ACC112 (cell line): ENCODE measurements at regions not wholly inside any gene's neighbourhood (a gene's known extent, or its start where the extent isn't known, plus 50 kb on each side); places are given as distances from the start of the nearest gene placed in this dataset.

Experiments used
- H2AFZ ChIP-seq: fragments of 200-600 bp; sonication (generic); one replicate; pipeline ENCODE4 v1.6.0; 2017; ENCODE audit warnings: antibody characterized with exemption, low read length; ENCODE audit not compliant: unreplicated experiment
- H3K27ac ChIP-seq: fragments of 200-600 bp; sonication (generic); 2 replicates; pipeline ENCODE4 v1.5.1; 2014; ENCODE audit warnings: low read depth, mild to moderate bottlenecking, antibody characterized with exemption, low read length, moderate library complexity
- H3K27me3 ChIP-seq: fragments of 200-600 bp; sonication (generic); 2 replicates; pipeline ENCODE4 v1.6.1; 2014; ENCODE audit warnings: mild to moderate bottlenecking, antibody characterized with exemption, low read length, moderate library complexity, mixed read lengths; ENCODE audit not compliant: insufficient read depth
- H3K36me3 ChIP-seq: fragments of 200-600 bp; sonication (generic); 2 replicates; pipeline ENCODE4 v1.6.1; 2016; ENCODE audit warnings: mild to moderate bottlenecking, antibody characterized with exemption, low read length, moderate library complexity, mixed read lengths; ENCODE audit not compliant: insufficient read depth
- H3K4me1 ChIP-seq: fragments of 200-600 bp; sonication (generic); one replicate; pipeline ENCODE4 v1.6.1; 2016; ENCODE audit warnings: low read length, mixed read lengths; ENCODE audit not compliant: insufficient read depth, unreplicated experiment, control insufficient read depth
- H3K4me3 ChIP-seq: fragments of 200-600 bp; sonication (generic); 2 replicates; pipeline ENCODE4 v1.5.1; 2014; ENCODE audit warnings: mild to moderate bottlenecking, low read depth, low read length
- H3K79me2 ChIP-seq: fragments of 200-600 bp; sonication (generic); one replicate; pipeline ENCODE4 v1.6.0; 2016; ENCODE audit warnings: low read length; ENCODE audit not compliant: control insufficient read depth, unreplicated experiment, insufficient read depth

- Histone ChIP-seq H3K4me3 (no peak overlapping the region), H3K4me1 (peaks cover 7% of the 10 kb centered on the region), H2AFZ (no peak overlapping the region), H3K79me2 (no peaks in the 10 kb centered on the region), H3K36me3 (no peaks in the 10 kb centered on the region), H3K27ac (no peak overlapping the region), H3K27me3 (no peaks in the 10 kb centered on the region)
Observed at GRCh38 chr6:25024821-25025220, 89.1 kb upstream of the RIPOR2 start.

GRCh38 chr6:25025248-25025918, 89.6 kb upstream of the RIPOR2 start:
- no peaks in the 10 kb centered on the region for H3K27me3 ChIP-seq
- no peaks in the 10 kb centered on the region for H3K79me2 ChIP-seq
- H3K27ac ChIP-seq = no peak overlapping the region
- H3K36me3 ChIP-seq = no peaks in the 10 kb centered on the region
- H2AFZ ChIP-seq = peak overlapping the region; percentile 44
- peaks cover 7% of the 10 kb centered on the region for H3K4me1 ChIP-seq
- H3K4me3 ChIP-seq = no peak overlapping the region

- no peak overlapping the region for H3K27ac ChIP-seq
- H3K4me1 ChIP-seq = peaks cover 7% of the 10 kb centered on the region
- peak overlapping the region; percentile 44 for H2AFZ ChIP-seq
Observed at GRCh38 chr6:25025919-25026301, 90.2 kb upstream of the RIPOR2 start.

GRCh38 chr6:25026723-25027122, 91.0 kb upstream of the RIPOR2 start:
- Histone ChIP-seq H3K4me3 (no peak overlapping the region), H3K79me2 (no peaks in the 10 kb centered on the region), H3K27ac (no peak overlapping the region), H2AFZ (no peak overlapping the region), H3K4me1 (peaks cover 7% of the 10 kb centered on the region), H3K36me3 (no peaks in the 10 kb centered on the region), H3K27me3 (no peaks in the 10 kb centered on the region)

More at GRCh38 chr6:25025919-25026301, 90.2 kb upstream of the RIPOR2 start:
- Histone ChIP-seq H3K4me3 (no peak overlapping the region), H3K79me2 (no peaks in the 10 kb centered on the region), H3K36me3 (no peaks in the 10 kb centered on the region), H3K27me3 (no peaks in the 10 kb centered on the region)

- no peak overlapping the region for H3K4me3 ChIP-seq
- no peaks in the 10 kb centered on the region for H3K36me3 ChIP-seq
- no peak overlapping the region for H2AFZ ChIP-seq
- no peaks in the 10 kb centered on the region for H3K79me2 ChIP-seq
- H3K27me3 ChIP-seq = no peaks in the 10 kb centered on the region
- peaks cover 7% of the 10 kb centered on the region for H3K4me1 ChIP-seq
- no peak overlapping the region for H3K27ac ChIP-seq
Observed at GRCh38 chr6:25027221-25027916, 91.6 kb upstream of the RIPOR2 start.

GRCh38 chr6:25028328-25028727, 92.6 kb upstream of the RIPOR2 start:
- no peak overlapping the region for H2AFZ ChIP-seq

GRCh38 chr6:25032934-25033333, 97.2 kb upstream of the RIPOR2 start:
- H3K4me1 ChIP-seq = peaks cover 8% of the 10 kb centered on the region
- no peaks in the 10 kb centered on the region for H3K79me2 ChIP-seq
- no peak overlapping the region for H3K4me3 ChIP-seq
- H3K27me3 ChIP-seq = no peaks in the 10 kb centered on the region
- no peak overlapping the region for H3K27ac ChIP-seq
- no peak overlapping the region for H2AFZ ChIP-seq
- no peaks in the 10 kb centered on the region for H3K36me3 ChIP-seq

More at GRCh38 chr6:25028328-25028727, 92.6 kb upstream of the RIPOR2 start:
- H3K79me2 ChIP-seq = no peaks in the 10 kb centered on the region
- H3K27ac ChIP-seq = no peak overlapping the region
- peaks cover 7% of the 10 kb centered on the region for H3K4me1 ChIP-seq
- H3K27me3 ChIP-seq = no peaks in the 10 kb centered on the region
- H3K36me3 ChIP-seq = no peaks in the 10 kb centered on the region
- no peak overlapping the region for H3K4me3 ChIP-seq

GRCh38 chr6:25034431-25034921, 98.7 kb upstream of the RIPOR2 start:
- H3K36me3 ChIP-seq = no peaks in the 10 kb centered on the region
- H3K4me3 ChIP-seq = peak overlapping the region; percentile 74
- H3K4me1 ChIP-seq = peaks cover 8% of the 10 kb centered on the region
- no peak overlapping the region for H3K27ac ChIP-seq
- no peaks in the 10 kb centered on the region for H3K27me3 ChIP-seq
- H3K79me2 ChIP-seq = no peaks in the 10 kb centered on the region
- H2AFZ ChIP-seq = peak overlapping the region; percentile 92

GRCh38 chr6:25035174-25035511, 99.4 kb upstream of the RIPOR2 start:
- Histone ChIP-seq H2AFZ (peak overlapping the region; percentile 92), H3K27ac (no peak overlapping the region), H3K4me1 (peaks cover 8% of the 10 kb centered on the region), H3K27me3 (no peaks in the 10 kb centered on the region), H3K79me2 (no peaks in the 10 kb centered on the region), H3K4me3 (no peak overlapping the region), H3K36me3 (no peaks in the 10 kb centered on the region)

GRCh38 chr6:25035512-25036435, 100.0 kb upstream of the RIPOR2 start:
- Histone ChIP-seq H3K4me1 (peaks cover 8% of the 10 kb centered on the region), H2AFZ (peak overlapping the region; percentile 92), H3K27ac (no peak overlapping the region), H3K27me3 (no peaks in the 10 kb centered on the region), H3K4me3 (no peak overlapping the region), H3K79me2 (no peaks in the 10 kb centered on the region), H3K36me3 (no peaks in the 10 kb centered on the region)
